A673 (cell line): ENCODE measurements at regions not wholly inside any gene's neighbourhood (a gene's known extent, or its start where the extent isn't known, plus 50 kb on each side); places are given as distances from the start of the nearest gene placed in this dataset.

Experiments used
- BruUV-seq: library from RNA; stranded (reverse); fragments of 400-500 nt; replicated peaks from 2 replicates; lab custom pipeline; 2021; lab: Mats Ljungman, UMichigan
- CTCF ChIA-PET: fragments of 300-600 bp; sonication (Branson Sonifier 250); formaldehyde crosslinking; loops from one replicate; lab custom pipeline; 2022; ENCODE audit warnings: antibody characterized with exemption; lab: Charles Lee
- POLR2A ChIA-PET: fragments of 300-600 bp; sonication (Branson Sonifier 250); formaldehyde crosslinking; loops from one replicate; lab custom pipeline; 2022; ENCODE audit warnings: antibody characterized with exemption; ENCODE audit not compliant: low non-redundant PET; lab: Charles Lee
- DNase-seq: peaks from one replicate; pipeline ENCODE4 v3.0.0-alpha.2; 2015; ENCODE audit warnings: low spot score
- H3K27ac ChIP-seq: fragments of 200-600 bp; sonication (generic); 2 replicates; pipeline ENCODE4 v1.5.1; 2016; ENCODE audit warnings: mixed run types, low read depth, mild to moderate bottlenecking, mixed read lengths, antibody characterized with exemption, low read length; ENCODE audit not compliant: poor library complexity, severe bottlenecking
- H3K27me3 ChIP-seq: fragments of 200-600 bp; sonication (generic); replicated peaks from 2 replicates; pipeline ENCODE4 v1.6.1; 2017; ENCODE audit warnings: mixed run types, low read depth, mild to moderate bottlenecking, mixed read lengths, antibody characterized with exemption, low read length; ENCODE audit not compliant: insufficient read depth, poor library complexity
- H3K36me3 ChIP-seq: fragments of 200-600 bp; sonication (generic); 2 replicates; pipeline ENCODE4 v1.6.1; 2016; ENCODE audit warnings: mixed run types, mild to moderate bottlenecking, mixed read lengths, antibody characterized with exemption, low read length; ENCODE audit not compliant: insufficient read depth, poor library complexity, severe bottlenecking
- H3K4me1 ChIP-seq: fragments of 200-600 bp; sonication (generic); 2 replicates; pipeline ENCODE4 v1.6.1; 2017; ENCODE audit warnings: mixed run types, mild to moderate bottlenecking, mixed read lengths, antibody characterized with exemption, low read length; ENCODE audit not compliant: insufficient read depth, poor library complexity, severe bottlenecking
- H3K4me3 ChIP-seq: fragments of 200-600 bp; sonication (generic); 2 replicates; pipeline ENCODE4 v1.5.1; 2016; ENCODE audit warnings: low read depth, mixed run types, mild to moderate bottlenecking, mixed read lengths, low read length; ENCODE audit not compliant: poor library complexity, severe bottlenecking
- H3K9me3 ChIP-seq: fragments of 200-600 bp; sonication (generic); 2 replicates; pipeline ENCODE4 v1.6.1; 2016; ENCODE audit warnings: mixed run types, low read depth, mild to moderate bottlenecking, mixed read lengths, antibody characterized with exemption, low read length; ENCODE audit not compliant: poor library complexity, severe bottlenecking
- CTCF ChIP-seq: fragments of 300-800, 200-600 bp; sonication (generic); conservative IDR thresholded peaks from 2 replicates; pipeline ENCODE4 v1.5.1; 2017; ENCODE audit warnings: low read depth, mild to moderate bottlenecking, antibody characterized with exemption, low read length, moderate library complexity, mixed read lengths
- EZH2 ChIP-seq: fragments of 200-600 bp; sonication (generic); IDR thresholded peaks from 2 replicates; pipeline ENCODE4 v1.6.1; 2017; ENCODE audit warnings: borderline replicate concordance, low read depth, mild to moderate bottlenecking, mixed read lengths, antibody characterized with exemption, low read length; ENCODE audit not compliant: poor library complexity, severe bottlenecking
- intact Hi-C: fragments of 100-400 bp; cut with micrococcal nuclease; formaldehyde crosslinking; loops from one replicate; pipeline ENCODE4 v1.10.0; 2022; ENCODE audit not compliant: unreplicated experiment

- DNase-seq, result no peak
- ChIA-PET CTCF (interaction anchor here (0.6 kb wide), 1 partner anchor 288 kb away, joined by 3 read pairs; no protein-coding TSS in a partner anchor), POLR2A (no interaction called here)
- Histone ChIP-seq H3K36me3 (no peaks in the 10 kb centered on the region), H3K4me3 (no peak overlapping the region), H3K27ac (no peak overlapping the region), H3K4me1 (no peaks in the 10 kb centered on the region), H3K9me3 (no peaks in the 10 kb centered on the region), H3K27me3 (peaks cover 26% of the 10 kb centered on the region)
- intact Hi-C loops, result no loop called here
- no peak for TF ChIP-seq CTCF
- TF ChIP-seq EZH2, result no peak
- no TSS peak for BruUV-seq
These were observed 75.9 kb downstream of the EDN3 start for GRCh38 chr20:59376109-59376841.

- H3K27me3 ChIP-seq, result peaks cover 29% of the 10 kb centered on the region
- H3K4me1 ChIP-seq, result no peaks in the 10 kb centered on the region
- intact Hi-C loops, result no loop called here
- H3K36me3 ChIP-seq, result no peaks in the 10 kb centered on the region
- BruUV-seq, result no TSS peak
- no peaks in the 10 kb centered on the region for H3K9me3 ChIP-seq
- H3K27ac ChIP-seq, result no peak overlapping the region
- CTCF ChIA-PET, result no interaction called here
- POLR2A ChIA-PET, result no interaction called here
- no peak for DNase-seq
- TF ChIP-seq CTCF, result no peak
- TF ChIP-seq EZH2, result no peak
- H3K4me3 ChIP-seq, result no peak overlapping the region
These were observed 76.6 kb downstream of the EDN3 start for GRCh38 chr20:59376998-59377397.

GRCh38 chr20:59377842-59378241 lies 77.4 kb downstream of the EDN3 start:
- CTCF ChIA-PET, result no interaction called here
- Histone ChIP-seq H3K36me3 (no peaks in the 10 kb centered on the region), H3K27me3 (peaks cover 33% of the 10 kb centered on the region), H3K4me1 (no peaks in the 10 kb centered on the region), H3K27ac (no peak overlapping the region), H3K4me3 (no peak overlapping the region), H3K9me3 (no peaks in the 10 kb centered on the region)
- no TSS peak for BruUV-seq
- DNase-seq, result no peak
- intact Hi-C loops, result no loop called here
- no peak for TF ChIP-seq CTCF
- no peak for TF ChIP-seq EZH2
- POLR2A ChIA-PET, result no interaction called here
